Fibroblast of the aortic adventitia (primary cell): ENCODE measurements at regions not wholly inside any gene's neighbourhood (a gene's known extent, or its start where the extent isn't known, plus 50 kb on each side); places are given as distances from the start of the nearest gene placed in this dataset.
"Not testable (repeated sequence)": the region's sequence is repeated elsewhere in the genome, so short reads cannot be mapped to it uniquely, and the experiment has no call there.

Source experiments
- DNase-seq: peaks from one replicate; pipeline ENCODE4 v3.0.0-alpha.2; 2010; ENCODE audit warnings: low read depth
- H3K4me3 ChIP-seq: 2 replicates; pipeline ENCODE4 v1.5.1; 2011; ENCODE audit warnings: low read depth, mild to moderate bottlenecking, control low read depth, low read length, moderate library complexity
- TF ChIP-seq, protein P1 (sequence below): IDR thresholded peaks from 2 replicates; pipeline ENCODE4 v1.5.1; 2011; ENCODE audit warnings: mild to moderate bottlenecking, low read length, control low read depth, inconsistent platforms; ENCODE audit not compliant: insufficient read depth

DNA sequence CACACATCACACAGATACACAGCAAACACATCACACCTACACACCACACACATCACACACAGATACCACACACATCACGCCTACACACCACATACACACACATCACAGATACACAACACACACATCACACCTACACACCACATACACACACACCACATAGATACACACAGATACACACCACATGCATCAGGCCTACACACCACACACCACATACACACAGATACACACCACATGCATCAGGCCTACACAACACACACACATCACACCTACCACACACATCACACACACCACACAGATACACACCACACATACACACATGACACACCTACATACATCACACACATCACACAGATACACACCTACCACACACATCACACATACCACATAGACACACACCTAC lies 158.8 kb downstream of the NDUFA10 start:
- H3K4me3 ChIP-seq: no peak overlapping the region
- DNase-seq: no peak
- TF ChIP-seq, protein P1, sequence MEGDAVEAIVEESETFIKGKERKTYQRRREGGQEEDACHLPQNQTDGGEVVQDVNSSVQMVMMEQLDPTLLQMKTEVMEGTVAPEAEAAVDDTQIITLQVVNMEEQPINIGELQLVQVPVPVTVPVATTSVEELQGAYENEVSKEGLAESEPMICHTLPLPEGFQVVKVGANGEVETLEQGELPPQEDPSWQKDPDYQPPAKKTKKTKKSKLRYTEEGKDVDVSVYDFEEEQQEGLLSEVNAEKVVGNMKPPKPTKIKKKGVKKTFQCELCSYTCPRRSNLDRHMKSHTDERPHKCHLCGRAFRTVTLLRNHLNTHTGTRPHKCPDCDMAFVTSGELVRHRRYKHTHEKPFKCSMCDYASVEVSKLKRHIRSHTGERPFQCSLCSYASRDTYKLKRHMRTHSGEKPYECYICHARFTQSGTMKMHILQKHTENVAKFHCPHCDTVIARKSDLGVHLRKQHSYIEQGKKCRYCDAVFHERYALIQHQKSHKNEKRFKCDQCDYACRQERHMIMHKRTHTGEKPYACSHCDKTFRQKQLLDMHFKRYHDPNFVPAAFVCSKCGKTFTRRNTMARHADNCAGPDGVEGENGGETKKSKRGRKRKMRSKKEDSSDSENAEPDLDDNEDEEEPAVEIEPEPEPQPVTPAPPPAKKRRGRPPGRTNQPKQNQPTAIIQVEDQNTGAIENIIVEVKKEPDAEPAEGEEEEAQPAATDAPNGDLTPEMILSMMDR: no peak

DNA sequence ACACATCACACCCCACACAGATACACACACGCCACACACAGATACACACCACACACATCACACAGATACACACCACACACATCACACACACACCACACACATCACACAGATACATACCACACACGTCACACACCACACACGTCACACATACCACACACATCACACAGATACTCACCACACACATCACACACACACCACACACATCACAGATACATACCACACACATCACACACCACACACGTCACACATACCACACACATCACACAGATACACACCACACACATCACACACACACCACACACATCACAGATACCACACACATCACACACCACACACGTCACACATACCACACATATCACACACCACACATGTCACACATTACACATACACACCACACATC lies 159.3 kb downstream of the NDUFA10 start:
- not testable (repeated sequence) for H3K4me3 ChIP-seq, DNase-seq

DNA sequence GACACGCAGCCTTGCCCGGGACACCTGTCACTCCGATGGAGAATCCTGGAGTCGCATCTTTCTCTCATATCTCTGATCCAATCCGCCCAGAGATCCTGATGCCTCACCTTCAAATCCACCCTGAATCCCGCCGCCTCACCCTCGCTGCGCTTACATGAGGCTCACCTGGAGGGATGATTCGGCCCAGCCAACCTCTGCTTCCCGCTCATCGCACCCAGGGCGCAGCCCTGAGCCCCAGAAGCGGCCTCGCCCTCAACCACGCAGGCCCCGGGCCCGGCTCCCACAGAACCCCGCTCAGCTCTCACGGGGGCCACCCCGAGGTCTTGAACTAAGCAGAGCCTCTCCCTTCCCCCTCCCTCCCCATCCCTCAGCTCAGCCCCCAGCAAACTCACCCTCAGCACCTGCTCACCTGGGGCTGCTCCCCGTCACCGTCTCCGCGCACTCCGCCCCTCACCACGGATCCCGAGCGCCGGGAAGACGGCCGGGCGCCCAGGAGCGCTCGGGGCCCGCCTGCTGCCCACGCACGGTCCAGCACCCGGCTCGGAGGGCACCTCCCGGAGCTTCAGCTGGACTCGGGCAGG lies 160.0 kb downstream of the NDUFA10 start:
- TF ChIP-seq, protein P1: no peak
- DNase-seq: no peak
- H3K4me3 ChIP-seq: no peak overlapping the region

DNA sequence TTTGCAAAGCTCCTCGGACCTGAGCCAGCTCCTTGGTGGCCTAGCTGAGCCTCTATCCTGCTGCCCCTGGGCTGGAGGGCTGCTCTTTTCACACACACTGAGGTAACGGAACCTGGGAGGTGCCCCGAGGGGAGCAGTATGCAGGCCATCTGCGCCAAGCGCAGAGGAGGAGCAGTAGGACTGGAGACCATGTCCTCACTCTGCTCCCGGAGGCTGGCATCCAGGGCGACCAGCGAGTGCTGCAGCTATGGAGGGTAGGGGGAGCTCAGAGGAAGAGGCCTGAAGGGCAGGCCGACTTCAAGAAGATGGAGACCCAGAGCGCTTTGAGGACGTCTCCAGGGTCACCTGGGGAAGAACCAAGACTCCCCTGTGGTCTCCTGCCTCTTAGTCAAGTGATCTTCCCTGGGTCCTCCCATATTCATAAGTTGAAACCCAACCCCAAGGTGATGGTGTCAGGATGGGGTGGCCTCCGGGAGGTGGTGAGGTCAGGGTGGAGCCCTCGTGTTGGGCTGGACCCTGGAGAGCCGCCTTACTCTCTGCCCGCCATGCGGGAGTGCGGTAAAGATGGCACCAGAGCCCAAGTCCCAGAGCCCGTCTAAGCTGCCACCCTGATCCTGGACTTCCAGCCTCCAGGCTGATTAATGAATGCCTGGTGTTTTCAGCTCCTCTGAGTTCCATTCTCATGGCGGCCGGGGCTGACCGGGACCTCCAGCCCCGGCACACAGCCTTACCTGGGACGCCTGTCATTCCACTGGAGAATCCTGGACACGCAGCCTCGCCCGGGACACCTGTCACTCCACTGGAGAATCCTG lies 160.7 kb downstream of the NDUFA10 start:
- no peak overlapping the region for H3K4me3 ChIP-seq
- no peak for DNase-seq
- TF ChIP-seq, protein P1: no peak

DNA sequence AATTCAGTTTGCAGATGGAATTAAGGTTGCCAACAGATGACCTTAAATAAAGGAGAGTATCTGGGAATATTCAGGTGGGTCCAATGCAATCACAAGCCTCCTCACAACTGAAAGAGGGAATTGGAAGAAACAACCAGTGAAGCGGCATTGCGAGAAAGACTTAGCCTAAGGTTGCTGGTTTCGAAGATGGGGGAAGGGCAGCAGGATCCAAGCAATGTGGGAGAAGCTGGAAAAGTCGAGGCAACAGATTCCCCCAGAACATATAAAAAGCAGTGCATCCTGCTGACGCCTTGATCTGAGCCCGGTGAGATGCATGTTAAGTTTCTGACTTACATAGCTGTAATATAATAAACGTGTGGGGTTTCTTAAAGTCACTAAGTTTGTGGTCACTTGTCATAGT lies 162.5 kb downstream of the NDUFA10 start:
- TF ChIP-seq, protein P1: no peak
- no peak for DNase-seq

DNA sequence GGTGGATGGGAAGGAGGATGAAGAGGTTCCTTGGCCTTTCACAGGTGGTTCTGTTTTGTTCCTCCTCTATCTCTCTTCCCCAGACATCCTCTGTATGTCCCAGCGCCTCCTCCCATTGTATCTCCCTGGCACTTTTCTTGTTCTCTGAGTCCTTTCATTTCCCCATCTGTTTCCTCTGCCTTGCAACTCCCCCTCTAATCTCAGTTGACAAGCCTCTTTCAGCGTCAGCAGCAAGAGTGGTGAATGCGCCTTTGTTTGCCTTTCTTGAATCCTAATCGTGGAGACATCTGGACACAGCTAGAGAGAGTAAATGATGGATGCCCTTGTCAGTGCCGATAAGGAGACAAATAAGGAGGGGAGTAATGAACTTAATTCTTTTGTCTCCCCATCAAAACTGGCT lies 167.0 kb downstream of the NDUFA10 start:
- DNase-seq: no peak
- no peak overlapping the region for H3K4me3 ChIP-seq
- TF ChIP-seq, protein P1: no peak

More for the DNA sequence above, 162.5 kb downstream of the NDUFA10 start:
- no peak overlapping the region for H3K4me3 ChIP-seq

DNA sequence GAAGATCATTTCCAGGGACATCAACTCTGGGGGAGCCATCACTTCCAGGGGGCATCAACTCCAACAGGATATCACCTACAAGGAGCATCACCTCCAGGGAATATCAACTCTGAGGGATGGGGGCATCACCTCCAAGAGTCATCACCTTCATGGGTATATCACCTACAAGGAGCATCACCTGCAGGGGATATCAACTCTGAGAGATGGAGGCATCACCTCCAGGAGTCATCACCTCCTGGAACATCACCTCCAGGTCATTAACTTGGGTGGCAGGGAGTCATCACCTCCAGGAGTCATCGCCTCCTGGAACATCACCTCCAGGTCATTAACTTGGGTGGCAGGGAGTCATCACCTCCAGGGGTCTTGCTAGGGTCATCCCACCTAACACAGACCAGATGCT lies 167.6 kb downstream of the NDUFA10 start:
- TF ChIP-seq, protein P1: no peak
- H3K4me3 ChIP-seq: no peak overlapping the region
- no peak for DNase-seq
